T-helper 17 cell (primary cell): ENCODE measurements at regions not wholly inside any gene's neighbourhood (a gene's known extent, or its start where the extent isn't known, plus 50 kb on each side); places are given as distances from the start of the nearest gene placed in this dataset.

Experiments
- ATAC-seq: fragments of 150-1000 bp; cut with Tn5 transposase; 2 replicates; pipeline ENCODE4 v1.10.0; 2021; ENCODE audit warnings: mild to moderate bottlenecking, moderate library complexity
- DNase-seq, 3 donors: peaks; one replicate each; pipeline versions ENCODE4 v3.0.0 to v3.0.0-alpha.2; 2020 to 2021
- H3K9me3 ChIP-seq: one replicate; pipeline ENCODE4 v1.7.0; 2013; ENCODE audit warnings: low read length, mild to moderate bottlenecking; ENCODE audit not compliant: control insufficient read depth, poor library complexity, severe bottlenecking
- H3K27ac Mint-ChIP-seq: one replicate; pipeline ENCODE4 v1.8.0; 2022; ENCODE audit warnings: mild to moderate bottlenecking, moderate library complexity, mixed read lengths
- H3K27me3 Mint-ChIP-seq: one replicate; pipeline ENCODE4 v1.8.0; 2022; ENCODE audit warnings: mixed read lengths
- H3K36me3 Mint-ChIP-seq: one replicate; pipeline ENCODE4 v1.8.0; 2022; ENCODE audit warnings: low read depth, mixed read lengths
- H3K4me1 Mint-ChIP-seq: one replicate; pipeline ENCODE4 v1.8.0; 2022; ENCODE audit warnings: mild to moderate bottlenecking, mixed read lengths
- H3K4me3 Mint-ChIP-seq: one replicate; pipeline ENCODE4 v1.8.0; 2022; ENCODE audit warnings: mild to moderate bottlenecking, moderate library complexity, mixed read lengths

DNA sequence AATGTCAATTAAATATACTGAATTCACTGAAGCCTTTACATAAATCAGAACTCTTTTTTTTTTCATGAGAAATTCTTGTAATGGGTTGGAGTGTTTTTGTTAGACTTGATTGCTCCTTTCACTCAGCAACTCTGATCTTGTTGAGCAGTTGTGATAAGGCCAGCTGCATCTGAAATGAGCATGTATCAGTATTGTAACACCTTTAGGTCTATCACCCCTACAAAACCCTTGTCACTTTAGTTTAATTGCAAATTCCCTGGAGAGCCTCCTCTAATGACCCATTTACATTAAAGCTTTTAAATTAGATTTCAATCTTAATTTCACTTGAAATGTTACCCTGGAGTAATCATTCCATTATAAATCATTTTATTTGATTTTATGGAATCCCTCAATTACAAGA lies 346.8 kb upstream of the TCF4 start:
- no peak overlapping the region for H3K27ac Mint-ChIP-seq
- ATAC-seq: no peak

DNA sequence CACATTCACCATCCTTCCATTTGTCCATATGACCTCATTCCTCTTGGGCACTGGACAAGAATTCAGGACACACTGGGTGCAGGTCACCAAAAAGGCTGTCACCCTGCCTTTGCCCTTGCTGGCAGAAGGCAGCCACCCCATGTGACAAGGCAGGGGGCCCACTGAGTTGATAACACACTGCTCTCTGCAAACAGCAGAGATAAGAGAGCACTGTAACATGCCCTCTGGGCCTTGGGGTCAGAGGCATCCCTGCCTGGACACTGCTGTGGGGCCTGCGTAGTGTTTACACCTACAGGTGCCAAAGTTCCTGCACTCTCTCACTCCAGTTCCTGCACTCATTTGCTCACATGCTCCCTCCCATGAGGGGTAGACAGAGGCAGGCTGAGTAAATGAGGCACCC lies 344.7 kb upstream of the TCF4 start:
- Mint-ChIP-seq H3K36me3 (no peaks in the 10 kb centered on the region), H3K27me3 (no peaks in the 10 kb centered on the region), H3K27ac (no peak overlapping the region), H3K4me1 (no peaks in the 10 kb centered on the region), H3K4me3 (no peak overlapping the region)
- no peak for ATAC-seq
- H3K9me3 ChIP-seq: no peaks in the 10 kb centered on the region
- no peak for DNase-seq

More for the DNA sequence above, 346.8 kb upstream of the TCF4 start:
- no peak for DNase-seq
- Mint-ChIP-seq H3K27me3 (no peaks in the 10 kb centered on the region), H3K4me1 (no peaks in the 10 kb centered on the region), H3K4me3 (no peak overlapping the region), H3K36me3 (no peaks in the 10 kb centered on the region)
- no peaks in the 10 kb centered on the region for H3K9me3 ChIP-seq

DNA sequence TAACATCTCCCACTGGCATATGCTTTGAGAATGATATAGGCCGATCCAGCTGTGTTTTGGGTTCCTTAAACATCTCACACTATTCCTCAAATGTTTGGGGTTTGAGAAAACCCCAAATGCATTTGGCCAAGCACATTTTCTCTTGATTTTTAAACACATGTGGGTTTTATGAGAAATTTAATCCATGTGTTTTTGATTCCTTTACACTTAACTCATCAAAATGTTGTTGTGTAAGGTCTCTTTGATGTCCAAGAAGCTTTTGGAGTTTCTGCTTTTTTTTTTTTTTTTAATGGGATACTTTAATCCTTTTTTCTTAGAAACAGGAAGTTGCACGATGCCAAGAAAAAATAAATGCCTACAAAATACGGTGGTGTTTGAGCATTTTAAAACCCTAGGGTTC lies 339.8 kb upstream of the TCF4 start:
- no peak for ATAC-seq
- H3K9me3 ChIP-seq: no peaks in the 10 kb centered on the region
- no peaks in the 10 kb centered on the region for H3K36me3 Mint-ChIP-seq
- no peaks in the 10 kb centered on the region for H3K27me3 Mint-ChIP-seq
- DNase-seq: no peak
- H3K4me3 Mint-ChIP-seq: no peak overlapping the region
- H3K4me1 Mint-ChIP-seq: no peaks in the 10 kb centered on the region
- no peak overlapping the region for H3K27ac Mint-ChIP-seq

DNA sequence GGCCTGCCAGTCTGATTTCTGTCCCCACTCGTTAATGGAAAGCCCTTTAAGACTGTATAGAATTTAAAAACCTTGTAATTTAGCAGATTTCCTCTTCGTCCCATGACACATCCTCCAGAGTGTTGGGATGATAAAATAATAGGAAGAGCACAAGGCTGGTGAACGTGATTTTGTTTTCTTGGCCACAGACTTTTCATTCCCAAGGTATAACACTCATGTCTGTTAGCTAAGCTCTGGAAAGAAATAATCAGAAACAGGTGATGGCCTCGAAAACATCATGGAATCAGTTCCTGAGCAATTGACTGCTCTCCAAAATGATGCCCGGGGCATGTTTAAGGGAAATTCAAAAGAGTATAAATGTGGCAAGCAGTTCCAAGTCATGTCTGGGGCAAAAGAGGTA lies 337.8 kb upstream of the TCF4 start:
- no peak overlapping the region for H3K4me3 Mint-ChIP-seq
- no peaks in the 10 kb centered on the region for H3K4me1 Mint-ChIP-seq
- no peaks in the 10 kb centered on the region for H3K36me3 Mint-ChIP-seq
- no peaks in the 10 kb centered on the region for H3K27me3 Mint-ChIP-seq
- ATAC-seq (no peak), DNase-seq (no peak)
- H3K27ac Mint-ChIP-seq: no peak overlapping the region
- no peaks in the 10 kb centered on the region for H3K9me3 ChIP-seq

DNA sequence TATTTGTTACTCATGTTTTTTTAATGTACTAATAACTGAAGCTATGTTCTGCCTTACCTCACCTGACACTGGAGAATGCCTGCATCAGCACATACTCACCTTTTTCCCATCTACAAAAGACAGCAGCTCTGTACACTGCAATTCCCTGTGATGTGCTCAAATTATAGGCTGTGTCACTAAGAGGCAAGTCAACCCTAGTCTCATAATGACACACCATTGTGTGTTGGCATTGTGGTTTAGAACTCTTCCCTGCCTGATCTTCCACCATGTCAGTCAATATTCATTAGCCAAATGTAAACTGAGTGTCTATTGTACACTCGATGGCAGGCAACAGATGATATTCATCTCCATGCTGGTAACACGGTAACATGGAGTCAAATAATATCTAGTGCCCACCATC lies 332.1 kb upstream of the TCF4 start:
- no peak for ATAC-seq
- no peaks in the 10 kb centered on the region for H3K27me3 Mint-ChIP-seq
- no peak for DNase-seq
- no peaks in the 10 kb centered on the region for H3K36me3 Mint-ChIP-seq
- no peaks in the 10 kb centered on the region for H3K4me1 Mint-ChIP-seq
- no peak overlapping the region for H3K4me3 Mint-ChIP-seq
- peaks cover 4% of the 10 kb centered on the region for H3K9me3 ChIP-seq
- no peak overlapping the region for H3K27ac Mint-ChIP-seq

DNA sequence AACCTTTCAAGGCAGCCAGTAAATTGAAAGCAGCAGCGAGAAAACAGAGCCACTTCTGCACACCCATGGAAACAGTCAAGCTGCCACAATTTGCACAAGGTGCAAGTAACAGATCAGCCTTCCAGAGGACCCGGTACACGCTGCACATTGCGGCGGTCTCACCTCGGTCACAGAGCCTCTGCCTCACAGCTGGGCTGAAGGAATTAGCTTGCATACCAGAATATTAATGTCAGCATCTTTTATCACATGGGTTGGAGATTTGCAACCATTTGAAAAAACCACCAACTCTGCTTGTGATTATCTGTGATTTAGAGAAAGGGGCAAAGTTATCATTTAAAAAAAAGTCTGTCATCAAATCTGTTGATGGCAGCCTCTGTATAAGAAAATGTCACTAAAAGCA lies 330.5 kb upstream of the TCF4 start:
- ATAC-seq (no peak), DNase-seq (no peak)
- Mint-ChIP-seq H3K4me1 (no peaks in the 10 kb centered on the region), H3K27me3 (no peaks in the 10 kb centered on the region), H3K4me3 (no peak overlapping the region), H3K36me3 (no peaks in the 10 kb centered on the region), H3K27ac (no peak overlapping the region)
- H3K9me3 ChIP-seq: peaks cover 4% of the 10 kb centered on the region

DNA sequence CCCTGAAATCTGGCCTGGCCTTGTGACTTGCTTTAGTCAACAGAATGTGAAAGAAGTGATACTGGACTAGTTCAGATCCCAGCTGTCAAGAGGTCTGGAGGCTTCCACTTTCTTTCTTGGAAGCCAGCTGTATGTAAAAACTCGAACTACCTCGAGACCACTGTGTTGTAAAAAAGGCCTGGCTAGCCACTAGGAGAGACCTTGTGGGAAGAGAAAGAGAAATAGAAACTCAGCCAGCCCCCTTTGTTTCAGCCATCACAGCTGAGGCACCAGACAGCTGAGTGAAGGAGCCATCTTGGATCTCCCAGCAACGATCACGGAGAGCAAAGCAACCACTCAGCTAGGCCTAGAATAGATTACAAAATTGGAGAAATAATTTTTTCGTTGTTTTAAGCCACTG lies 324.9 kb upstream of the TCF4 start:
- Mint-ChIP-seq H3K4me3 (no peak overlapping the region), H3K36me3 (no peaks in the 10 kb centered on the region), H3K27me3 (no peaks in the 10 kb centered on the region), H3K4me1 (no peaks in the 10 kb centered on the region), H3K27ac (no peak overlapping the region)
- ATAC-seq (no peak), DNase-seq (no peak)
- no peaks in the 10 kb centered on the region for H3K9me3 ChIP-seq

DNA sequence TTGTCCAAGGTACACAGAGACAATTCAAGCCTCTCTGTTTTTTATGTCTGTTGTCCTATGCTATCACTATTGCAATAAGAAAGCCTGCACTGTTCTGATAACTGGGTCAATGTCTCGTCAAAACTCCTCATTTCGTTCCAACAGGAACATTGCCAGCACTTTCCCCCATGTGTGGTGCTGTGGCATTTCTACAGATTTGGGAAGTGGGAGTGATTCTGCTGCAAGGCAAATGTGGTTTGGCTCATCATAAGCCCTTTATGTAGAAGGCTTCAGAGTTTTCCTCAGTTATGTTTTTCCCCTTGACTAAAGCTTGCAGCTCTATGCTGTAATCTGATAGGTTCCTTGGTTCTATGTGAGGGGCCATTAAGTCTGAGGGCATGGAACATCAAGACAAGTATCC lies 324.1 kb upstream of the TCF4 start:
- H3K27me3 Mint-ChIP-seq: no peaks in the 10 kb centered on the region
- H3K4me1 Mint-ChIP-seq: no peaks in the 10 kb centered on the region
- no peak overlapping the region for H3K27ac Mint-ChIP-seq
- ATAC-seq: no peak
- no peaks in the 10 kb centered on the region for H3K36me3 Mint-ChIP-seq
- no peak for DNase-seq
- H3K9me3 ChIP-seq: no peaks in the 10 kb centered on the region
- H3K4me3 Mint-ChIP-seq: no peak overlapping the region

DNA sequence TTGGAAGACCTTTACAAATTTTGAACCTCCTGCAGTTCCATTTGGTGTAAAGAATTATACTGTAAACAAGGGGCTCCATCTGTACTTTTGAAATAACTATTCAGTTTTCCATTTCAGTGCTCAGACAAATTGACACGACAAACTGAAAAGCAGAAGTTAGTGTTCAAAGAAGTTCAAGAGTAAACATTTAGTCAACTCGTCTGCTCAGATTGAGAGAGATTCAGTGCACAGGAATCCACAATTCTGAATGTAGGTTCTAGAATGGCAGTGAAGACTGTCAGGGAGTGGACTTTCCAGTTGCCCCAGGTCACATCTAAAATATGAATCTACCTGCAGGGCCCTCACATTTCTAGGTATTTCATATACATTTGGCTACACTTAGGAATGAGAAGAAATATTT lies 322.3 kb upstream of the TCF4 start:
- no peak for ATAC-seq

DNA sequence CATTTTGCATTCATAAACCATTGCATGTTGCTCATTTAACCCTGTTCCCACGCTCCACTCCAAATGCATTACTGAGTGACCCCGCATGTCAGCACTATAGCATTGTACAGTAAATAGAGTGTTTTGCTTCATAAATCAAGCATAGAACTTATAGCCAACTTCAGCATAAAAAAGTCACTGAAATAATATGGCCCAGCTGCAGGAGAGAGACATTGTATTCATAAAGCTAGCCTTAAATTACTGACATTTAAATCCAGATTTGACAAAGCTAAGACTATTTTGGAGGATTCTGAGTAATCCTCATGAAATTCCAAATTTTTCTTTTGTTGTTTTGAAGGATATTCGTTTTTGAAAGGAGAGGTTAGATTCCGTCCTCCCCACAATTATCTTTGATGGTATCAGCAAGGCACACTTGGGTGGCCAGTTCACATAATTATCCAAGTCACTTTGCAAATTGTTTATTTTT lies 320.9 kb upstream of the TCF4 start:
- H3K4me1 Mint-ChIP-seq: no peaks in the 10 kb centered on the region
- ATAC-seq: no peak
- H3K27me3 Mint-ChIP-seq: no peaks in the 10 kb centered on the region
- H3K9me3 ChIP-seq: no peaks in the 10 kb centered on the region
- no peak for DNase-seq
- H3K27ac Mint-ChIP-seq: no peak overlapping the region
- H3K36me3 Mint-ChIP-seq: no peaks in the 10 kb centered on the region
- no peak overlapping the region for H3K4me3 Mint-ChIP-seq

More for the DNA sequence above, 322.3 kb upstream of the TCF4 start:
- Mint-ChIP-seq H3K27me3 (no peaks in the 10 kb centered on the region), H3K4me3 (no peak overlapping the region), H3K36me3 (no peaks in the 10 kb centered on the region), H3K4me1 (no peaks in the 10 kb centered on the region), H3K27ac (no peak overlapping the region)
- no peak for DNase-seq
- no peaks in the 10 kb centered on the region for H3K9me3 ChIP-seq

DNA sequence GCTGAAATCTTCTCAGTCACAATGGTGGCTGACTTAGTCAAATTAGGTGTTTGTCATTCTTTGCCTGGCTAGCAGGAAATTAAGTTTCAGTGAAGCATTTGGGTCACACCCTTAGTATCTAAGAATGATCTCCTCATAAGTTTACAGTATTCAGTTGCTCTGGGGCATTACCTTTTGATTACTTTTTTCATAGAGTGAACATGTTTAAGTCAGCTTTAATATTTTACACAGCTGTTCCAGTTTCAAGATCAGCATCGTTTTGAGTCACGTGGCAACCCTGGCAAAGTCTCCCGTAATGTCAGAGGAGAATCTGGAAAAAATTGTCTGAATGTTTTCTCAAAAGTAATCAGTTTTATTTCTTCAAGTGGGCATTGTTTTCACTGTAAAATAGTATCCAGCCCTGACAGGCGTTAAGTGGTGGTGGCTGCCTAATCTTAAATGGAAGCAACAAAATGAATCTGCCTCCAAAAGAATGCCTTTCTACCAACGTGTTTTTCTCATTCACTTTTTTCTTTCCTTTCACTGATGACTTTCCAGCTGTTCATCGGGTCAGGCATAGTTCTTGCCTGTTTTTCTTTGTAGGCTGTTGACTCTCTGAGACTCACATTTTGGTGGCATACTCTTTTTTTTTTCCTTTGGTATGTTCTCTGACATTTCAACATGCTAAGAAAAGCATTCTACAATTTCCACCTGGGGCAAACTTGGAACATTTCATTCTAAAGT lies 319.6 kb upstream of the TCF4 start:
- no peak overlapping the region for H3K27ac Mint-ChIP-seq
- ATAC-seq (no peak), DNase-seq (no peak)
- H3K36me3 Mint-ChIP-seq: no peaks in the 10 kb centered on the region
- H3K9me3 ChIP-seq: no peaks in the 10 kb centered on the region
- no peaks in the 10 kb centered on the region for H3K27me3 Mint-ChIP-seq
- H3K4me3 Mint-ChIP-seq: no peak overlapping the region
- H3K4me1 Mint-ChIP-seq: no peaks in the 10 kb centered on the region

DNA sequence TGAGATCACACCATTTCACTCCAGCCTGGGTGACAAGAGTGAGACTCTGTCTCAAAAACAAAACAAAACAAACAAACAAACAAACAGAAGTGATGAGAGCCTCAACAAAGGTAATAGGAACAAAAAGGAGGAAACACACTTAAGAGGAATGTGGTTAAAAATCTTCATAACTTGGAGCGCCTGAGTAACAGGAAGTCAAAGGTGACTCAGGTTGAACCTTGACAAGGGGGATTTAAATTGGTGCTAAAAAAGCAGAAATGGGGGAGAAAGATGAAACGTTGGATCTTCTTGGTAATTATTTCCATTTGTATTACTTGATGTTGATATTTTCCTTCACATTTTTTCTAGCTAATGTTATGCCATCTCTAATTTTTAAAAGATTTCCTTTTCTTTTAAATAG lies 318.5 kb upstream of the TCF4 start:
- no peak overlapping the region for H3K27ac Mint-ChIP-seq
- ATAC-seq (no peak), DNase-seq (no peak)
- no peaks in the 10 kb centered on the region for H3K27me3 Mint-ChIP-seq
- H3K4me3 Mint-ChIP-seq: no peak overlapping the region
- H3K9me3 ChIP-seq: no peaks in the 10 kb centered on the region
- no peaks in the 10 kb centered on the region for H3K36me3 Mint-ChIP-seq
- no peaks in the 10 kb centered on the region for H3K4me1 Mint-ChIP-seq

DNA sequence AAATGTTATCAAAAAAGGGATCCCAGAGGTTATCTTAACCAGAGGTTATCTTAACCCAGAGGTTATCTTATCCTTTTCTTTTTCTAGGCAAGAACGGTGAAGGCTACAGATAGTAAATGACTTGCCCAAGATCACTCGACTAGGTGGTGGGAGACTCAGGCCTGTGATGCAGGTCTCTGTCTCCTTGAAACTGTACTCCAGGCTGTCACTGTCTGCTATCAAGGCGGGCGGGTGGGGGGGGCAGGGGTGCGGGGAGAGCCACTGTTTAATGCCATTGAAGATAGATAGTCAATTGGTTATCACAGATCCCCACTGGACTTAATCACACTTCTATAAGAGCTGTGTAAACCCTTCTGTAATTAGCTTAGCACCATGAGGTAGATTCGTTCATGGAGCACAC lies 315.9 kb upstream of the TCF4 start:
- DNase-seq: no peak
- no peak overlapping the region for H3K27ac Mint-ChIP-seq
- no peaks in the 10 kb centered on the region for H3K27me3 Mint-ChIP-seq
- no peak overlapping the region for H3K4me3 Mint-ChIP-seq
- H3K36me3 Mint-ChIP-seq: no peaks in the 10 kb centered on the region
- no peak for ATAC-seq
- no peaks in the 10 kb centered on the region for H3K9me3 ChIP-seq
- H3K4me1 Mint-ChIP-seq: no peaks in the 10 kb centered on the region

DNA sequence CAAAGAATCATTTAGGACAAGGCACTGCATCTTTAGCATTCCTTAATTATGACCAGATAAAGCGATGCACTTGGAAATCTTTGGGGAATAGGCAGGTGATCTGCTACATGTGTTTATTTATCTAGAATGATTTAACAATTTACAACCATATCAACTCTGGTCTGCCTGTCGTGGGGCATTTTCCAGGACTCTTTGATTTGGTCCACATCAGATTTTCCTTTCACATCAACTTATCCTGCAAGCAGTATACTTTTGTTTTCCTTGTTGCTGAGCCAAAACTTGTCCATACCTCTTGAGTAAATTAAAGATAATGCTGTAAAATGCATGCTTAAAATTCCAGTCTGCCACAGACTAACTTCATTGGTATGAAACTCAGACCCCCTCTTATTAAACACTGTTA lies 312.4 kb upstream of the TCF4 start:
- ATAC-seq (no peak), DNase-seq (no peak)
- Mint-ChIP-seq H3K27me3 (no peaks in the 10 kb centered on the region), H3K4me1 (no peaks in the 10 kb centered on the region), H3K27ac (no peak overlapping the region), H3K36me3 (no peaks in the 10 kb centered on the region), H3K4me3 (no peak overlapping the region)
- no peaks in the 10 kb centered on the region for H3K9me3 ChIP-seq
